ENCODE measurements at regions not wholly inside any gene's neighbourhood (a gene's known extent, or its start where the extent isn't known, plus 50 kb on each side); places are given as distances from the start of the nearest gene placed in this dataset.

DNA sequence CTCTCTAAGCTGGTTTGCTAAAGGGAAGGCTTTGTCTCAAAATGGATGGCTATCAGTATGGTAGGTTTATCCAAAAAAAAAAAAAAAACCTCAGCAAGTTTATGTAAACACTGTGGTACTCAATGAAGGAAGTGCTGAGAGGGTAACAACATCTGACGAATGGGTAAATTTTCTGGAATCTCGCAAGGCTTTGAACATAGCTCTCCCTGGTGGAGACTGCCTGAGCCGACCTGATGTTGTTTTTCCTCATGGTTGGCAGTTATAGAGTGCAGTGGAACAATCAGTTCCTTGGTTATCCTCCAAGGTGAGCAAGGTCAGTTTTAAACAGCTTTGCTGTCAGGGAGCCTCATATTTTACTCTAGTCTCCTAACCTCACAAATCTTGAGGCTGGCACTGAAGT lies 94.6 kb downstream of the ZPLD1 start:
- peak; percentile 83 for ATAC-seq
- intact Hi-C loops (cut with DNase I): no loop called here
- no peak for DNase-seq (ENCODE audit: low spot score)

DNA sequence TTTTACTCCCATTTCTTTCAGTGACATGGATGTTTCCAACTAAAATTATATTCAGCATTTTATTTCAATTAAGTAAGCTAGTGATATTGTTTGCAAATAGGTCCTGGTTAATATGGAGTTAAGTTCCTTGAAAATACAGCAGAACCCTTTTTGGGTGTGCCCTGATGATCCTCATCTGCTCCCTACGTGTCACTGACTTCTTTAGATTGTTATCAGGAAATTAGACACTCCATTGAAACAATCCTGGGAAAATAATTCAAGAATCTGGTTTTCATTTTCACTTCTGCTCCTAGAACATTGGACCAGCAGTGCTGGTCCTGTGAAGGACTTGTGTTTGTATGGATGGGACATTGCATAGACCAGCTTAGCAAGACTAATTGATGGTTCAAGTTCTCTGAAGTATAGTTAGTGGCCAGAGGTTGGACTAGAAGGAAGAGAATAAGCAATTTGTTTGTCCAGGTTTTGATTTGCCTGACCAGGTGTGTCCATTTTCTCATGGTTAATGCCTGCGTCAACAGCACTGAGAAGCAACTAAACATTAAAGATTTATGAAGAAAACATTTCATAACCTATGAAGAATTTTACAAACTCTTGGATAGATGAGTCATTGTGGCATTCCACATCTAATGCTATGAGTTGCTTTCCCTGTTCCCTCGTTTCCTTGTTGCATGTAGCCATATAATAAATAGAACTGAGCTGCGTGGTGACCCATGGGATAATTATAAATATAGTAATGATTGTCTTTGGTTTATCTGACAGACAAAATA lies 95.8 kb downstream of the ZPLD1 start:
- DNase-seq (ENCODE audit: low spot score): no peak
- intact Hi-C loops (cut with DNase I): no loop called here
- no peak for ATAC-seq

DNA sequence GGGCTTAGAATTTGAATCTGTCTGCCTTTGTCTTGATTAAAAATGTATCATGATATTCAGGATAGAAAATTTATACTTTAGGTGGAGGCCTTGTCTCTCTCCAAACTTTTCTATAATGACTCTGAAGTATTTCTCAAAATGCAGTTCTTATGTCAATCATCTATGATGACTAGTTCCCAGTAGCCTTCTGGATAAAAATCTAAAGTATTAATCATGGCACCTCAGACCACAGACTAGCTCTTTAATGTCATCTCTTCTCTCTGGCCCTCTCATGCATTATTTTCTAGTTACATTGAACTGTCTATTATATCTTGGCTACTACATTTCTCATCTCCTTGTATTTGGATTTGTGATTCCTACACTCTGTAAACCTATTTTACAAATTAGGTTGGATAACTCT lies 96.9 kb downstream of the ZPLD1 start:
- ATAC-seq: no peak
- DNase-seq (ENCODE audit: low spot score): no peak
- intact Hi-C loops (cut with DNase I): no loop called here

DNA sequence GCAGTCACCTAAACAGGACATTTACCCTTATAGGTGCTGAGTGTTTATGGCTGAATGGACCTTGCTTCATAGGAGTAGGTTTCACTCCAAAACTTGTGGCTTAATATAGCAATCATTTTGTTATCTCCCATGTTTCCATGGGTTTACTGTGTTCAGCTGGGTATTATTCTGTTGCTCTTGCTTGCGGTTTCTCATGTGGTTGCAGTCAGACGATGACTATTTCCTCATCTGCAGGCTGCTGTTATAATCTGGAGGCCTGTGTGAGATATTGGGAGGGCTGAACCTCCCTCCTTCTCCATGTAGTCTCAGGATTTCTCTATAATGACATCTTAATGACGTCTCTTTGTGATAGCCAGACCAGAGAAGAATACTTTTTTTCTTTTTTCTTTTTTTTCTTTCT lies 98.1 kb downstream of the ZPLD1 start:
- ATAC-seq: no peak
- no peak for DNase-seq (ENCODE audit: low spot score)
- intact Hi-C loops (cut with DNase I): no loop called here

DNA sequence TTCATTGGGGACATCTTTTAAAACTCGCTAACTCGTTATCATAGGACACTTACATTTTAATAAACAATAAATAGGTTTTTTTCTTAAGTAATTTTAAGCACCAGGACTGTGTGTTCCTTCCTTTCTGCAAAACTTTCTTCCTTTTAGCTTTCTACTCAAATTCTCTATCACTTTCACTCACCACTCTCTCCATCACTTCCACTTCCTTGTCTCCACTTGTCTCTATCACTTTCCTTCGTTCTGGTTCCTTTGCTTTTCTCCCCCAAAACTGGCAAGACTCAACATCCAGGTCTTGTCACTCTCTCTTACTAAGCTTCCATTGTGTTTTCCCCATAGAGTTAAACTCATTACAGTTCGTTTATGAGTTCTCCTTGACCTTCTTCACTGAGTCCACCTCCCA lies 99.0 kb downstream of the ZPLD1 start:
- ATAC-seq (no peak), DNase-seq (ENCODE audit: low spot score) (no peak)
- intact Hi-C loops (cut with DNase I): no loop called here

DNA sequence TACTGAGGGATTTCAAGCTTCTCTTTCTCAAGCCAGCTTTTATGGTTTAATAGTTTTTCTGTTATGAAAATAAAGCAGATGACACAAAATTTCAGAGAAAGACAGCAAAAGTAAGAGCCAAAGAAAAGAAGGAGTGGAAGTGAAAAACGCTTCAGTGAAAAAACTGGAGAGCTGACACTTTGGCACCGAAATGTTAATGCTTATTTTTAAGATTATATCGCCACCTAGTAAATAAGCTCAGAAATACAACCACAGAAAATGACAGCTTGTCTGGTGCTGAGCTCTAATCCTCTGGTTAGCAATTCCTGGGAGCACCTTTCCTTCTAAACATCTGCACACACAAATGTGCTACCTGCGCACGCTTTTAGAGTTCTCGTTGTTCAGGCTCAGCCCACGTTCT lies 101.6 kb downstream of the ZPLD1 start:
- DNase-seq (ENCODE audit: low spot score) (no peak), ATAC-seq (peak; percentile 56)
- intact Hi-C loops (cut with DNase I): loop anchor here (5.0 kb wide), 1 partner anchor 309 kb away; no protein-coding TSS in a partner anchor

DNA sequence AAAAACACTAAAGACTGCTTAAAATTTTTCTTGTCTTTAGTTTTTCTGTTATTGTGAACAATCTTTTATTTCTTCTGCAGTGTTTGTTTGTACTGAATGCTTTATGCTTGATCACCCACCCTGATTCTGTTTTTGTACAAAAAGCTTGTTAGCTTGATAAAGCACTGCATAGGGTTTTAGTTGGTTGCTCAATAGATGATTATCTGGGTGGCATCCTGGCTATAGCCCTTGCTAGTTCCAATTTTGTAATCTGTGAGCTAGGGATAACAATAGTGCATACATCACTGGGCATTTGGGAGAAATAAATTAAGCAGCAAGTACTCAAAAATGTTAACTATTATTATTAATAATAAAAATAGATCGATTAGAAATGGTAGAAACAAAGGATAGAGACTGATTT lies 102.3 kb downstream of the ZPLD1 start:
- DNase-seq (ENCODE audit: low spot score) (no peak), ATAC-seq (no peak)

DNA sequence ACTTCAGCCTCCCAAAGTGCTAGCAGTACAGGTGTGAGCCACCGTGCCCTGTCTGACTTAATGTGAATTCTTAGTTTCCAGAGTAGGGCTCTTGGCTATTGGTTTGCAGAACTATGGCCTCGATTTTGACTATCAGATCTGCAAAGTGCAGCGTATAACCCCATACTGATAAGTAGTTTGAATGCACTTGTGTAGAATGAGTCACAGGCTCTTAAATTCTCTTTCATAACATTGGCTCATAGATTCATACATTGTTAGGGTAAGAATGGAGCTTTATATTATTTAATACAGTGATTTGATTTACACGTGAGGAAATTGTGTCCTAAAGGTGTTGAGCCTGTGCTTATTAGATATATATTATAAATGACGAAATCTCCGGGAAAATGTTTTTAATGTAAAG lies 109.9 kb downstream of the ZPLD1 start:
- ATAC-seq: no peak
- intact Hi-C loops (cut with DNase I): no loop called here
- DNase-seq (ENCODE audit: low spot score): no peak

More for the DNA sequence above, 102.3 kb downstream of the ZPLD1 start:
- intact Hi-C loops (cut with DNase I): loop anchor here (5.0 kb wide), 1 partner anchor 310 kb away; no protein-coding TSS in a partner anchor

DNA sequence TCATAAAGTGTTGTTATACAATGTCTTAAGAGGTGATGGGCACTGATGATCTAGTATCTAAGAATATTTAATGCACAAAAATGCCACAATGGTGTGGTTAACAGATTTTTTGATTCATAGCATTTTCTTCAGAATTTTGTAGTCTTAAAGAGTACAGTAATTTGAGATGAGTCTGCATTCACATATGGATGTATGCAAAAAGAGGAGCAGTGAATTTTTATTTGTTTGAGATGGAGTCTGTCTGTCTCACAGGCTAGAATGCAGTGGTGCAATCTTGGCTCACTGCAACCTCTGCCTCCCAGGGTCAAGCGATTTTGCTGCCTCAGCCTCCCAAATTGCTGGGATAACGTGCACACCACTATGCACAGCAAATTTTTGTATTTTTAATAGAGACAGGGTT lies 110.5 kb downstream of the ZPLD1 start:
- intact Hi-C loops (cut with DNase I): no loop called here
- ATAC-seq: no peak
- no peak for DNase-seq (ENCODE audit: low spot score)

DNA sequence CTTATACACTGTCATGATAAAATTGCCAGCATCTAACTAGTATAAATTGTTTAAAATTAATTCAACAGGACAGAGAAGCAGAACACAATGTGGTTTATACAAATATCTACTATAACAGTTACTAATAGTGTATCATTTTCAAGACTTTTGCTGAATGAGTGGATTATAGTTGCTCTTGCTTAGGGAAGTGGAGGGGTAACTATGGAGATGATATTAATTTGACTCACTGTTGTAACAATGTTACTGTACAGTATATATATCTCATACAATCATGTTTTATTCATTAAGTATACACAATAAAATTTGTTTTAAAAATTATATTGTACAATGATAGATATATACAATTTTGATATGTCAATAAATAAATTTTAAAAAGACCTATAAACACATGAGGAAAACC lies 119.1 kb downstream of the ZPLD1 start:
- DNase-seq (ENCODE audit: low spot score) (no peak), ATAC-seq (no peak)
- intact Hi-C loops (cut with DNase I): no loop called here

DNA sequence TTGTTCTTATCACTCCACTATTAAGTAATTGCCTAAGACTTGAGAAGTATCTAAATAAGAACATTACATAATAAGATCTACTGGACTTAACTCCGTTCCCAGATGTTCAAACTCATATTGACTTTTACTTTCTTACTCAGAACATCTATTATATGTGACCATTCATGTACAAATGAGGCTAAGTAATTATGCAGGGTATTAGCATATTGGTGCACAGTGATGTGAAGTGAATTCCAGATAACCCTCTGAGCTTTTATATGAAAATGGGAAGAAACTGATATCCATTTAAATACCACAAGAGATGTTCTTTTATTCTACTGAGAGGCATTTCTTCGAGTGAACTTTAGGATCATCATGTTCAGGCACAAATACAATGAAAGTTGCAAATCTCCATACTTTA lies 135.7 kb downstream of the ZPLD1 start:
- ATAC-seq (no peak), DNase-seq (ENCODE audit: low spot score) (no peak)
- intact Hi-C loops (cut with DNase I): no loop called here

DNA sequence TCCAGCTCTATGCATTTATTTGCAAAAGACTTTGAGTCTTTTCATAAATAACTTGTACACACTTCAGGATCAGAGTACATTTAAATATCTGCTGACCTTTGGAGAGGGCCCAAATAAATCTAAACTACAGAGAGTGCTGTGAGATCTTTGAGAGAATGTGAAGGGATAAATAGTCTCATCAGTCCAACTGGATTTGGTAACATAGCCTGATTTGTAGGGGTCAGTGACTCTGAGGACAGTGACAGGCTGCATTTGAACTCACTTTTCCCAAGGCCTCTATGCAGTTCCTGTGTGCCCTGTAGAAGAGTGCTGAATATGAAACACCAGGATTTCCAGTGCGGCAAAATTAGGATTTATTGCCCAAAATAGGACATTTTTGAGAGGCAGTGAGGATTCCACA lies 136.2 kb downstream of the ZPLD1 start:
- DNase-seq (ENCODE audit: low spot score) (no peak), ATAC-seq (no peak)
- intact Hi-C loops (cut with DNase I): no loop called here

DNA sequence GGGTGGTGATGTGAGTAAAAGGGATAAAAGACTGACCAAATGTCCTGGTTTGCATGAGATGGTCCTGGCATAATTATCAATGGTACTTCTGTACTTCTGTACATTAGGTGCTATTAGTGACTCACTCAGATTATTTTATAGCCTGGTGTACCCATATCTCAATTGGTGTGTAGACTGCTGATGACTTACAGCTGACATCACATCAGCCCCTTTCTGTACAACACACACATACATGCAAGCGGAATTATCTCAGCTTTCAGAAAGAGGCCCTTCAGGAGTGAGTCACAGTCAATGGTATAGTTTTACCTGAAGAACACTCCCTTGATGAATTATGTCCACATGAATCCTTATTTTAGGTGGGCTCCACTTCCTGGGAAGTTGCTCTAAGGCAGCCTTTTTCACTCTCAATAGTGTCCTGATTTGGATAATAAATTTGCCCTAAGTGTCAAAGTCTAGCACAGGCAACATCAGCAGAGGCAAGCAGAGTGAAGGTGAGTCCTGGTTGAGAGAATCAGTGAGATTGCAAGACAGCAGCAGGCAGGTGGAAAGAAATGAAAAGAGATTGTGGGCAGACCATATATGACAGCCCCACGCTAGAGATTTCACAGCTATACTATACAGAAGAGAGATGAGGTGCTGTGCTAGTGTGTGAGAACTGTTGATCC lies 137.0 kb downstream of the ZPLD1 start:
- no peak for ATAC-seq
- intact Hi-C loops (cut with DNase I): no loop called here
- no peak for DNase-seq (ENCODE audit: low spot score)

DNA sequence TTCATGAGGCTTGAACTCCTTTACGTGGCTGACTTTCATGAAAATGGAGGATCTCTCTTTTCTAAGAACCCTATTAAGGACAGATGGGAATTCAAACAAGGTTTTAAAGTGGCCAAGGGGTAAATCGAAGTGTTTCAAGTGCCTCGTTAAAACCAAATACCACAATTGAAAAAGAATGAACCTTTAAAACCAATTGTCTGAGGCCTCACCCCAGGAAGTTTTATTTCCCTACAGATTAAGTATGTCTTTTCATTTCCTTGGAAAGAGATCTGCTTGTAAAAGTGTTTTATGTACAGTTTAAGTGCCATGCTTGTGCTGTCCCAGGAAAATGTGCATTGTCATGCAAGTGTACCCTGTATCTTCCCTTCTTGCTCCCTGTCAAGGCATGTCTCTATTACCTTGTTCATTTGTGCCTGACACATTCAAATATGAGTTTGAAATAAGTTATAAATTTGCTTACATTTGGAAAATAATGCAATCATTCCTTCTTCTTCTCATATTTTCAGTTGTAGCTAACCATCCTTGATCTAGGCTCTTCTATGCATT lies 138.7 kb downstream of the ZPLD1 start:
- no peak for ATAC-seq
- intact Hi-C loops (cut with DNase I): no loop called here

DNA sequence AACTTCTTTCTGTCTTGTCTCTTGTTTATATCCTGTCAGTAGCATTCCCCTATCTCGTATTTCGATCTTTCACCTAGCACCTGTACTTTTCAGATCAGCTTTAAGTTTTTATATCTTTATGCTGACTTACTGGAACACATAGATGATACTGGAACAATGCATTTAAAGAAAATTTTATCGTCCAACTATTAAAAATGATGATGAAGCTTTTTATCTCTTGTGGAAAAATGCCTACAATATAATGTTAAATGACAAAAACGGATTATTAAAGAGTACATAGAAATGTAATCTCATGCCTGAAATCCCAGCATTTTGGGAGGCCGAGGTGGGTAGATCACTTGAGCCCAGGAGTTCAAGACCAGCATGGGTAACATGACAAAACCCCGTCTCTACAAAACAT lies 139.5 kb downstream of the ZPLD1 start:
- ATAC-seq (no peak), DNase-seq (ENCODE audit: low spot score) (no peak)
- intact Hi-C loops (cut with DNase I): no loop called here

More for the DNA sequence above, 138.7 kb downstream of the ZPLD1 start:
- no peak for DNase-seq (ENCODE audit: low spot score)

DNA sequence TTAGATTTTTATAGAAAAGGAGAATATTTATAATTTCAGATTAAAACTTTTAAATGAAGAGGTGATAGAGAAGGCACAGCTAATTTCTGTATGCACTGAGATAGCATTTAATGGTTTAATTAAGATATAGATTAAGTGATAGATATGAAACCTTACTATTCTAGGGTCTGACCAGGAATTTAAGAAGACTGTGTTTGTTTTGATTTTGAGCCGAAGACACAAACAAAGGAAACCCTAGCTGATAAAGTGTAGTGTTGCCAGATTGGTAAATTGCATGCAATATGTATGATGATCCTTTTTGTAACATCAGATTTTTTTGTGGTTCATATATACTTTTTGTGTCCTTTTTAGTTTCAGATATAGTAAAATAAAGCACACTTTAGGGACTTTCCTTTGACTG lies 141.8 kb downstream of the ZPLD1 start:
- intact Hi-C loops (cut with DNase I): no loop called here
- DNase-seq (ENCODE audit: low spot score) (no peak), ATAC-seq (no peak)

DNA sequence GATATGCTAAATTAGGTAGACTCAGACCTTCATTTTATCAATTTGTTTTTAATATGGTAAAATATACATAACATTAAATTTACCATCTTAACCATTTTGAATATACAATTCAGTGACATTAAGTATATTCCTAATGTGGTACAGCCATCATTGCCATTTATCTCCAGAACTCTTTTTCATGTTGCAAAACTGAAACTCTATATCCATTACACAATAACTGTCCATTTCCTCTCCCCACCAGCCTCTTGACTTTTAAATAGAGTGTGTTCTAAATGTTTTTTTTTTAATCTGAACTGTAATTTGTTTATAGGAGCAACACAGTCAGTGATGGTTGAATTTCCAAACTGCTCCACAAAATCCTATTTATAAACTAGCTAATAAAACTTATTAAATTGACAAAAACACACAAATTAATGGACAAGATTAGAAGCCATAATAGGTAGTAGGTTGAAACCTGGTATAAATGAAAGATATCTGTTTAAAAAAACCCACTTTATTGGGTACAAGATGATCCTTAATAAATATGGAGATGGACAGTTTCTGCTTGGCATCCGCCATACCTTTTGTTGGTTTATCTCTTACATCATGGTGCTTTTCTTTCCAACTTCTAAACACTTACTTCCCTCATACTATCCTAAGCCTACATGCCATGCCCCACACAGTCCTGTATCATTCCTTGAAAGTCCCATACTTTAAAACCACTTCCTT lies 142.4 kb downstream of the ZPLD1 start:
- DNase-seq (ENCODE audit: low spot score): no peak
- intact Hi-C loops (cut with DNase I): no loop called here
- no peak for ATAC-seq

DNA sequence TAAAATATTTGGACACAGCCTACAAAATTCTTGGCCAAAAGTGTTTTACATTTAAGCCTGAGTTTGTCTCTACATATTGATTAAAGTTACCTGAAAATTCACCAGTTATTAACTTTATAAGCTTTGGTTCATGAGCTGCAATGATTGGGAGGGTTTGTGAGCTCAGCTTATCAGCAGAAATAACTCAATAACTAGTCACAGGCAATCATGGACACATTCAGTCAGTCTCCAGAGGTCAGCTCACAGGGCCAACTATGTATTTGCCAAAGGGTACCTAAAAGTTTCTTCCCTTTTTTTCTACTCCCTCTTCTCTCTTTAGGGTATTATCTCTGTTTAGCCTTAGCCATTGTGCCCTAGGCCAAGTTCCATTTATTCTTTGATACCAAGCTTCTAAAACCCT lies 145.9 kb downstream of the ZPLD1 start:
- intact Hi-C loops (cut with DNase I): no loop called here
- DNase-seq (ENCODE audit: low spot score) (no peak), ATAC-seq (no peak)

DNA sequence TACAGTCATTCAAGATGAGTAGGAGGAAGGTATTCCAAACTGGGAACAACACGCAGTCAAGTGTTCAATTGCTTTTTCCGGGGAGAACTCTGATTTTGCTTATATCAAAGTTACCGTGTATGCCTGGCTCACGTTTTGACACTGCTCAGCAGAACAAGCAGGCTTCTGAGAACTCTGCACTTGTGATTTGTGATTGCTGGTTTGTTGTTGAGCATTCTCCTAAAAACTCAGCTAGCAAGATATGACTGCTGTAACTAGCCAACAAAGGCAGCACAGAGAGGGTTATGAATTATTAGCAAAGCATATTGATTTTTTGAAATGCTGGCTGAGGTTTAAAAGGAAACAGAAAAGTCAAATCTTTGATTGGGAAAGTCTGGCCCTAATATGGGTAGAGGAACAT lies 151.7 kb downstream of the ZPLD1 start:
- intact Hi-C loops (cut with DNase I): no loop called here
- DNase-seq (ENCODE audit: low spot score) (no peak), ATAC-seq (no peak)
